Lower leg skin (tissue), 3 donors: ENCODE measurements at regions not wholly inside any gene's neighbourhood (a gene's known extent, or its start where the extent isn't known, plus 50 kb on each side); places are given as distances from the start of the nearest gene placed in this dataset.

Source experiments
- POLR2A ChIP-seq, 2 donors: fragments of 450-650 bp; IDR thresholded peaks; one replicate each; pipeline ENCODE4 v1.6.1; 2016 to 2017; ENCODE audit warnings: antibody characterized with exemption in 2 of 2, mild to moderate bottlenecking in 1 of 2, moderate library complexity in 1 of 2
- TF ChIP-seq, protein P1 (sequence below), 3 donors: fragments of 450-650 bp; IDR thresholded peaks; one replicate each; pipeline ENCODE4 v1.5.1; 2016; ENCODE audit warnings: antibody characterized with exemption in 3 of 3, mild to moderate bottlenecking in 3 of 3, moderate library complexity in 2 of 3

- TF ChIP-seq, protein P1, sequence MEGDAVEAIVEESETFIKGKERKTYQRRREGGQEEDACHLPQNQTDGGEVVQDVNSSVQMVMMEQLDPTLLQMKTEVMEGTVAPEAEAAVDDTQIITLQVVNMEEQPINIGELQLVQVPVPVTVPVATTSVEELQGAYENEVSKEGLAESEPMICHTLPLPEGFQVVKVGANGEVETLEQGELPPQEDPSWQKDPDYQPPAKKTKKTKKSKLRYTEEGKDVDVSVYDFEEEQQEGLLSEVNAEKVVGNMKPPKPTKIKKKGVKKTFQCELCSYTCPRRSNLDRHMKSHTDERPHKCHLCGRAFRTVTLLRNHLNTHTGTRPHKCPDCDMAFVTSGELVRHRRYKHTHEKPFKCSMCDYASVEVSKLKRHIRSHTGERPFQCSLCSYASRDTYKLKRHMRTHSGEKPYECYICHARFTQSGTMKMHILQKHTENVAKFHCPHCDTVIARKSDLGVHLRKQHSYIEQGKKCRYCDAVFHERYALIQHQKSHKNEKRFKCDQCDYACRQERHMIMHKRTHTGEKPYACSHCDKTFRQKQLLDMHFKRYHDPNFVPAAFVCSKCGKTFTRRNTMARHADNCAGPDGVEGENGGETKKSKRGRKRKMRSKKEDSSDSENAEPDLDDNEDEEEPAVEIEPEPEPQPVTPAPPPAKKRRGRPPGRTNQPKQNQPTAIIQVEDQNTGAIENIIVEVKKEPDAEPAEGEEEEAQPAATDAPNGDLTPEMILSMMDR (IDR thresholded peaks at IDR 0.05), result no peak
- TF ChIP-seq POLR2A (IDR thresholded peaks at IDR 0.05), result no peak
Observed at GRCh38 chr1:239276051-239276450, 110.3 kb upstream of the CHRM3 start.
